Mesodermal cell (in vitro differentiated cells): ENCODE measurements at regions not wholly inside any gene's neighbourhood (a gene's known extent, or its start where the extent isn't known, plus 50 kb on each side); places are given as distances from the start of the nearest gene placed in this dataset.
"Not testable (repeated sequence)": the region's sequence is repeated elsewhere in the genome, so short reads cannot be mapped to it uniquely, and the experiment has no call there.

Source experiments
- H3K27ac ChIP-seq: 2 replicates; pipeline ENCODE4 v1.7.0; 2013; ENCODE audit warnings: mild to moderate bottlenecking, low read depth, low read length, moderate library complexity; ENCODE audit not compliant: severe bottlenecking
- H3K36me3 ChIP-seq: 2 replicates; pipeline ENCODE4 v1.7.1; 2013; ENCODE audit warnings: mild to moderate bottlenecking, low read length, moderate library complexity; ENCODE audit not compliant: control insufficient read depth, insufficient read depth
- H3K4me1 ChIP-seq: one replicate; pipeline ENCODE4 v1.7.1; 2013; ENCODE audit warnings: mild to moderate bottlenecking, low read length; ENCODE audit not compliant: insufficient read depth, control insufficient read depth, poor library complexity, severe bottlenecking
- H3K4me3 ChIP-seq: 2 replicates; pipeline ENCODE4 v1.7.0; 2013; ENCODE audit warnings: low read length, control low read depth, mild to moderate bottlenecking; ENCODE audit not compliant: insufficient read depth, poor library complexity, severe bottlenecking; ENCODE audit errors: extremely low read depth
- H3K9me3 ChIP-seq: 2 replicates; pipeline ENCODE4 v1.7.1; 2013; ENCODE audit warnings: mild to moderate bottlenecking, low read length, moderate library complexity; ENCODE audit not compliant: control insufficient read depth
- whole genome bisulfite sequencing, 2 experiments: methylation state at CpG; one replicate each; pipeline ENCODE4 v1.1.5; 2013; ENCODE audit warnings: missing lambda C conversion rate in 2 of 2; ENCODE audit not compliant: insufficient coverage in 2 of 2; 5-methylcytosine and 5-hydroxymethylcytosine counted together

- Histone ChIP-seq H3K4me3 (no peak overlapping the region), H3K9me3 (no peaks in the 10 kb centered on the region), H3K36me3 (no peaks in the 10 kb centered on the region), H3K27ac (no peak overlapping the region), H3K4me1 (no peaks in the 10 kb centered on the region)
Measured at GRCh38 chr9:108748776-108749175, 107.0 kb downstream of the ACTL7B start.

- Histone ChIP-seq H3K4me3 (no peak overlapping the region), H3K9me3 (no peaks in the 10 kb centered on the region), H3K36me3 (no peaks in the 10 kb centered on the region), H3K27ac (no peak overlapping the region), H3K4me1 (no peaks in the 10 kb centered on the region)
- WGBS, 2 experiments: 75 to 100% methylated on average over 1 of the region's 2 CpGs
Measured at GRCh38 chr9:108746864-108747263, 108.9 kb downstream of the ACTL7B start.

GRCh38 chr9:108746001-108746400 is 109.8 kb downstream of the ACTL7B start:
- no peaks in the 10 kb centered on the region for H3K4me1 ChIP-seq
- H3K9me3 ChIP-seq: no peaks in the 10 kb centered on the region
- 40 to 63% methylated on average over 2 to 3 of the region's 3 CpGs for WGBS, 2 experiments
- H3K36me3 ChIP-seq: no peaks in the 10 kb centered on the region
- no peak overlapping the region for H3K27ac ChIP-seq
- no peak overlapping the region for H3K4me3 ChIP-seq

- Histone ChIP-seq H3K4me1 (no peaks in the 10 kb centered on the region), H3K27ac (no peak overlapping the region), H3K4me3 (no peak overlapping the region), H3K36me3 (no peaks in the 10 kb centered on the region), H3K9me3 (no peaks in the 10 kb centered on the region)
- WGBS, 2 experiments: 100% methylated on average over 1 of the region's 2 CpGs; no CpG with 5 or more reads in 1 of the 2 experiments
Measured at GRCh38 chr9:108744641-108745040, 111.1 kb downstream of the ACTL7B start.

- no peak overlapping the region for H3K27ac ChIP-seq
Measured at GRCh38 chr9:108743901-108744371, 111.8 kb downstream of the ACTL7B start.

GRCh38 chr9:108743416-108743815 is 112.4 kb downstream of the ACTL7B start:
- Histone ChIP-seq H3K4me1 (no peaks in the 10 kb centered on the region), H3K9me3 (no peaks in the 10 kb centered on the region), H3K27ac (no peak overlapping the region), H3K36me3 (no peaks in the 10 kb centered on the region), H3K4me3 (no peak overlapping the region)
- WGBS, 2 experiments: 63 to 94% methylated on average over 1 to 2 of the region's 2 CpGs

More at GRCh38 chr9:108743901-108744371, 111.8 kb downstream of the ACTL7B start:
- H3K4me1 ChIP-seq: no peaks in the 10 kb centered on the region
- no peaks in the 10 kb centered on the region for H3K36me3 ChIP-seq
- 56 to 61% methylated on average over 6 of the region's 6 CpGs for WGBS, 2 experiments
- no peak overlapping the region for H3K4me3 ChIP-seq
- H3K9me3 ChIP-seq: no peaks in the 10 kb centered on the region

GRCh38 chr9:108742191-108742590 is 113.6 kb downstream of the ACTL7B start:
- no peaks in the 10 kb centered on the region for H3K4me1 ChIP-seq
- H3K9me3 ChIP-seq: no peaks in the 10 kb centered on the region
- WGBS, 2 experiments: 84 to 85% methylated on average over 4 of the region's 5 CpGs
- H3K27ac ChIP-seq: no peak overlapping the region
- H3K4me3 ChIP-seq: no peak overlapping the region
- no peaks in the 10 kb centered on the region for H3K36me3 ChIP-seq

- not testable (repeated sequence) for H3K27ac ChIP-seq, H3K36me3 ChIP-seq
- no CpG with 5 or more reads among the region's 1 CpG for WGBS, 2 experiments
Measured at GRCh38 chr9:108731292-108731691, 124.5 kb downstream of the ACTL7B start.

GRCh38 chr9:108727580-108728111 is 128.1 kb downstream of the ACTL7B start:
- Histone ChIP-seq H3K4me1 (no peaks in the 10 kb centered on the region), H3K36me3 (no peaks in the 10 kb centered on the region), H3K4me3 (no peak overlapping the region), H3K9me3 (no peaks in the 10 kb centered on the region), H3K27ac (no peak overlapping the region)
- 87 to 88% methylated on average over 1 to 2 of the region's 2 CpGs for WGBS, 2 experiments

More at GRCh38 chr9:108731292-108731691, 124.5 kb downstream of the ACTL7B start:
- H3K9me3 ChIP-seq, H3K4me3 ChIP-seq, H3K4me1 ChIP-seq: not testable (repeated sequence)

- H3K9me3 ChIP-seq: no peaks in the 10 kb centered on the region
- H3K4me3 ChIP-seq: no peak overlapping the region
- 70 to 83% methylated on average over 3 of the region's 5 CpGs for WGBS, 2 experiments
- H3K36me3 ChIP-seq: no peaks in the 10 kb centered on the region
- H3K4me1 ChIP-seq: no peaks in the 10 kb centered on the region
- no peak overlapping the region for H3K27ac ChIP-seq
Measured at GRCh38 chr9:108724652-108725051, 131.1 kb downstream of the ACTL7B start.

- Histone ChIP-seq H3K4me3 (no peak overlapping the region), H3K36me3 (no peaks in the 10 kb centered on the region), H3K9me3 (no peaks in the 10 kb centered on the region), H3K4me1 (no peaks in the 10 kb centered on the region), H3K27ac (no peak overlapping the region)
- 93% methylated on average over 2 of the region's 4 CpGs; no CpG with 5 or more reads in 1 of the 2 experiments for WGBS, 2 experiments
Measured at GRCh38 chr9:108724122-108724521, 131.7 kb downstream of the ACTL7B start.
